CD4-positive, alpha-beta memory T cell (primary cell): ENCODE measurements at regions not wholly inside any gene's neighbourhood (a gene's known extent, or its start where the extent isn't known, plus 50 kb on each side); places are given as distances from the start of the nearest gene placed in this dataset.

Source experiments
- CTCF ChIA-PET: fragments of 350-600 bp; sonication (Branson Sonifier 250); formaldehyde crosslinking; loops from one replicate; lab custom pipeline; 2021; ENCODE audit warnings: inconsistent platforms; ENCODE audit not compliant: partially characterized antibody; lab: Charles Lee
- POLR2A ChIA-PET: fragments of 350-600 bp; sonication (Branson Sonifier 250); formaldehyde crosslinking; loops from one replicate; lab custom pipeline; 2021; ENCODE audit not compliant: partially characterized antibody; lab: Charles Lee
- DNase-seq, 5 donors: peaks; one replicate each; pipeline versions ENCODE4 v3.0.0 to v3.0.0-alpha.2; 2020 to 2022; ENCODE audit warnings: mixed read lengths in 1 of 5
- H3K27ac ChIP-seq: one replicate; pipeline ENCODE4 v1.7.0; 2013; ENCODE audit warnings: low read depth, low read length
- H3K27me3 ChIP-seq: 2 replicates; pipeline ENCODE4 v1.7.0; 2013; ENCODE audit warnings: mild to moderate bottlenecking, low read length, moderate library complexity; ENCODE audit not compliant: insufficient read depth
- H3K36me3 ChIP-seq: 2 replicates; pipeline ENCODE4 v1.7.0; 2013; ENCODE audit warnings: mild to moderate bottlenecking, low read length, moderate library complexity; ENCODE audit not compliant: insufficient read depth
- H3K4me1 ChIP-seq: 2 replicates; pipeline ENCODE4 v1.7.0; 2013; ENCODE audit warnings: mild to moderate bottlenecking, low read length, moderate library complexity; ENCODE audit not compliant: insufficient read depth
- H3K4me3 ChIP-seq, 2 donors: one replicate each; pipeline ENCODE4 v1.7.0; 2013; ENCODE audit warnings: low read length in 2 of 2, mild to moderate bottlenecking in 1 of 2
- H3K9me3 ChIP-seq, 2 donors: one replicate each; pipeline ENCODE4 v1.7.0; 2013; ENCODE audit warnings: low read length in 2 of 2, control low read depth in 1 of 2; ENCODE audit not compliant: control insufficient read depth in 1 of 2
- H3K27ac Mint-ChIP-seq, 7 donors: one replicate each; pipeline ENCODE4 v1.8.0; 2020 to 2021; ENCODE audit warnings: mixed read lengths in 7 of 7, mild to moderate bottlenecking in 6 of 7, inconsistent platforms in 3 of 7, moderate library complexity in 3 of 7
- H3K27me3 Mint-ChIP-seq, 2 donors: one replicate each; pipeline ENCODE4 v1.8.0; 2020 to 2021; ENCODE audit warnings: mixed read lengths in 2 of 2
- H3K36me3 Mint-ChIP-seq, 2 donors: one replicate each; pipeline ENCODE4 v1.8.0; 2020 to 2021; ENCODE audit warnings: mixed read lengths in 2 of 2, inconsistent platforms in 1 of 2, mild to moderate bottlenecking in 1 of 2
- H3K4me1 Mint-ChIP-seq, 4 donors: one replicate each; pipeline ENCODE4 v1.8.0; 2020 to 2021; ENCODE audit warnings: mixed read lengths in 4 of 4, mild to moderate bottlenecking in 1 of 4
- H3K4me3 Mint-ChIP-seq, 8 donors: one replicate each; pipeline ENCODE4 v1.8.0; 2020 to 2021; ENCODE audit warnings: mixed read lengths in 8 of 8, mild to moderate bottlenecking in 7 of 8, moderate library complexity in 6 of 8, inconsistent platforms in 3 of 8
- H3K9me3 Mint-ChIP-seq, 8 donors: one replicate each; pipeline ENCODE4 v1.8.0; 2020 to 2021; ENCODE audit warnings: mixed read lengths in 8 of 8, mild to moderate bottlenecking in 5 of 8, inconsistent platforms in 3 of 8, moderate library complexity in 1 of 8
- intact Hi-C: fragments of 100-400 bp; cut with micrococcal nuclease; formaldehyde crosslinking; loops from one replicate; pipeline ENCODE4 v1.15.1; 2023

DNA sequence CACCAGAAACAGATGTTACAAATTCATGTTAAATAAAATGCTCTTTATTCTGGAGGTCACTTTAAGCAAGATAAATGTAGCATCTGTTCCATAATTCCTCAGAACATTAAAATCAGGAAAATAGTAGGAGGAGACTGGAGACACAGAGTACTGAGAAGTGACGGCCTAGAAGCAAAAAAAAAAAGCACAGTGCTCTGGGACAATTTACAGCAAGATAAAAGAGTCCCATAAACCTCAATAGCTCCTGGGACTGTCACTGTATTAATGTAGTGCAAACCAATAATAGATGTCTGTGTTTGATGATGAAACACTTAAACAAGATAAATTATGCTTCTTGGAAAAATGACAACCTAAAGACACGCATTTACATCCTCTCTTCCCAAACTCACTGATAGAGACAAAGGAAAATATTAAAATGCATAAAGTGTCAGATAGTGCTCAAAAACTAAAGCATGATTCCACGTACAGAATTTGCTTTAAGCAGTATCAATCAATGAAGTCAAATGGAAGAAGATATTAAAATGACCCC lies 338.8 kb upstream of the REG3G start:
- Histone ChIP-seq H3K27ac (no peak overlapping the region), H3K4me1 (no peaks in the 10 kb centered on the region), H3K27me3 (no peaks in the 10 kb centered on the region), H3K4me3 (no peak overlapping the region), H3K9me3 (no peaks in the 10 kb centered on the region), H3K36me3 (no peaks in the 10 kb centered on the region)
- peaks cover 0 to 36% (median 21%) of the 10 kb centered on the region in 8 donors for H3K9me3 Mint-ChIP-seq
- H3K36me3 Mint-ChIP-seq: no peaks in the 10 kb centered on the region
- no peaks in the 10 kb centered on the region for H3K27me3 Mint-ChIP-seq
- POLR2A ChIA-PET: no interaction called here
- H3K4me3 Mint-ChIP-seq: no peak overlapping the region
- CTCF ChIA-PET: no interaction called here
- H3K27ac Mint-ChIP-seq: no peak overlapping the region
- no peaks in the 10 kb centered on the region for H3K4me1 Mint-ChIP-seq
- intact Hi-C loops: no loop called here
- no peak for DNase-seq

GRCh38 chr2:78699696-78700095 lies 325.8 kb upstream of the REG3G start:
- DNase-seq: no peak
- no peak overlapping the region for H3K4me3 Mint-ChIP-seq
- H3K36me3 ChIP-seq: no peaks in the 10 kb centered on the region
- H3K27me3 Mint-ChIP-seq: no peaks in the 10 kb centered on the region
- H3K4me1 Mint-ChIP-seq: no peaks in the 10 kb centered on the region
- no peaks in the 10 kb centered on the region for H3K9me3 ChIP-seq
- CTCF ChIA-PET: no interaction called here
- peaks cover 0 to 22% (median 13%) of the 10 kb centered on the region in 8 donors for H3K9me3 Mint-ChIP-seq
- no peak overlapping the region for H3K27ac ChIP-seq
- H3K27me3 ChIP-seq: no peaks in the 10 kb centered on the region
- no peak overlapping the region for H3K27ac Mint-ChIP-seq
- intact Hi-C loops: no loop called here
- peaks cover 0 to 3% of the 10 kb centered on the region in 2 donors for H3K36me3 Mint-ChIP-seq
- POLR2A ChIA-PET: no interaction called here
- H3K4me1 ChIP-seq: no peaks in the 10 kb centered on the region
- H3K4me3 ChIP-seq: no peak overlapping the region

GRCh38 chr2:78701546-78701945 lies 324.0 kb upstream of the REG3G start:
- DNase-seq: no peak
- no peaks in the 10 kb centered on the region for H3K36me3 ChIP-seq
- no peak overlapping the region for H3K27ac ChIP-seq
- Mint-ChIP-seq H3K4me3 (no peak overlapping the region), H3K9me3 (peaks cover 0 to 25% (median 13%) of the 10 kb centered on the region in 8 donors), H3K4me1 (no peaks in the 10 kb centered on the region), H3K27ac (no peak overlapping the region), H3K36me3 (peaks cover 0 to 3% of the 10 kb centered on the region in 2 donors), H3K27me3 (no peaks in the 10 kb centered on the region)
- ChIA-PET CTCF (no interaction called here), POLR2A (no interaction called here)
- H3K27me3 ChIP-seq: no peaks in the 10 kb centered on the region
- intact Hi-C loops: no loop called here
- H3K9me3 ChIP-seq: no peaks in the 10 kb centered on the region
- H3K4me3 ChIP-seq: no peak overlapping the region
- no peaks in the 10 kb centered on the region for H3K4me1 ChIP-seq

DNA sequence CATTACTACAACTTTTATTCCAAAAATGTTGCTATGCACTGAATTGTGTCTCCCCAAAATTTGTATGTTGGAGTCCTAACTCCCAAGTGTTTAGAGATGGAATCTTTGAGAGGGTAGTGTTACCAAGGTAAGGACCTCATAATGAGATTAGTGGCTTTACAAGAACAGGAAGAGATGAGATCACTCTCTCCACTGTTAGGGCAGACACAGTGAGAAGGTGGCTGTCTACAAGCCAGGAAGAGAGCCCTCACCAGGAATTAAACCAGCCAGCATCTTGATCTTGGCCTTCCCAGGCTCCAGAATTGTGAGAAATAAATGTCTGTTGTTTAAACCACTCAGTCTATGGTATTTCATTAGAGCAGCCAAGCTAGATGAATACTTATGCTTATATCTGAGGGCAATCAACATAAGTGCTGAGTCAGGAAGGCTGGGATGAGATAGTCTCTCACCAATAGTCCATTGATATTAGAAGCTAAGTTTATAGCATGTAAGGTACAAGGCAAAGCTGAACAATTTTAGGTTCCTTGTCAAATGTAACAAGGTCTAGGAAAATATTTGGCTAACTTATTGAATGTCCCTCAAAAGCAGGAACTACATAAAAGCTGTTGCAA lies 317.6 kb upstream of the REG3G start:
- Histone ChIP-seq H3K36me3 (no peaks in the 10 kb centered on the region), H3K4me3 (no peak overlapping the region), H3K4me1 (no peaks in the 10 kb centered on the region), H3K9me3 (no peaks in the 10 kb centered on the region), H3K27me3 (no peaks in the 10 kb centered on the region), H3K27ac (no peak overlapping the region)
- intact Hi-C loops: no loop called here
- Mint-ChIP-seq H3K4me3 (no peak overlapping the region), H3K9me3 (peaks cover 2 to 14% (median 7%) of the 10 kb centered on the region in 8 donors), H3K27ac (no peak overlapping the region), H3K27me3 (no peaks in the 10 kb centered on the region), H3K4me1 (no peaks in the 10 kb centered on the region), H3K36me3 (no peaks in the 10 kb centered on the region)
- DNase-seq: no peak
- CTCF ChIA-PET: no interaction called here
- POLR2A ChIA-PET: no interaction called here

DNA sequence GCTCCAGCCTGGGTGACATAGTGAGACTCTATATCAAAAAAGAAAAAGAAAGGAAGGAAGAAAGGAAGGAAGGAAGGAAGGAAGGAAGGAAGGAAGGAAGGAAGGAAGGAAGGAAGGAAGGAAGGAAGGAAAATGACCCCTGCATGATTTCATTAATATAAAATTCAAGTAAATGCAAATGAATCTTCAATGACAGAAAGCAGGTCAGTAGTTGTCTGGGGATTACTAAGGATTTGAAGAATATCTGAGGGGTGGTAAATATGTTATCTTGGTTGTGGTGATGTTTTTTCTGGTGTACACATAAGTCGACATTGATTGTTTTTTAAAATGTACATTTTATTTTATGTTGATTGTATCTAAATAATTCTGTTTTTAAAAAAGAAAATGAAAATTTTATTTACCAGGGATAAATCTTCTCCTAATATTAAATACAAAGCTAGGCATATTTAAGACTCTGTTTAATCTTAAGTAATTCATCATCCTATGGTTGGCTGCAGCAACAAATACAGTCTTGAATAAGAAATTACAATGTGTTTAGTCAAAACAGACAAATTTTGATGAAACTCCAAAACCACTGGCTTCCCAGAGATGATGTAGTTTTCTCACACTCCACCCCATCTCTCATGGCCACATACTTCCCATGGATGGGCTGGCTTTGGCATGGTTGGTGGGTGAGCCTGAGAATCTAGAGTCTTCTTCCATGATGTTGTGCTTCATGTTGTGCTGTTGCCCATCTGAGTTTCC lies 314.7 kb upstream of the REG3G start:
- Mint-ChIP-seq H3K27ac (no peak overlapping the region), H3K36me3 (no peaks in the 10 kb centered on the region), H3K4me3 (no peak overlapping the region), H3K9me3 (peaks cover 2 to 20% (median 9%) of the 10 kb centered on the region in 8 donors), H3K27me3 (no peaks in the 10 kb centered on the region), H3K4me1 (no peaks in the 10 kb centered on the region)
- Histone ChIP-seq H3K27ac (no peak overlapping the region), H3K9me3 (no peaks in the 10 kb centered on the region), H3K36me3 (no peaks in the 10 kb centered on the region), H3K4me3 (no peak overlapping the region), H3K4me1 (no peaks in the 10 kb centered on the region), H3K27me3 (no peaks in the 10 kb centered on the region)
- intact Hi-C loops: no loop called here
- POLR2A ChIA-PET: no interaction called here
- DNase-seq: no peak
- CTCF ChIA-PET: no interaction called here

GRCh38 chr2:78715293-78715692 lies 310.2 kb upstream of the REG3G start:
- Histone ChIP-seq H3K27me3 (no peaks in the 10 kb centered on the region), H3K36me3 (no peaks in the 10 kb centered on the region), H3K9me3 (no peaks in the 10 kb centered on the region), H3K27ac (no peak overlapping the region), H3K4me1 (no peaks in the 10 kb centered on the region), H3K4me3 (no peak overlapping the region)
- no peaks in the 10 kb centered on the region for H3K27me3 Mint-ChIP-seq
- intact Hi-C loops: no loop called here
- H3K4me1 Mint-ChIP-seq: no peaks in the 10 kb centered on the region
- no peaks in the 10 kb centered on the region for H3K36me3 Mint-ChIP-seq
- no peak for DNase-seq
- ChIA-PET CTCF (no interaction called here), POLR2A (no interaction called here)
- H3K4me3 Mint-ChIP-seq: no peak overlapping the region
- H3K9me3 Mint-ChIP-seq: peaks cover 3 to 19% (median 10%) of the 10 kb centered on the region in 8 donors
- H3K27ac Mint-ChIP-seq: no peak overlapping the region

GRCh38 chr2:78718024-78718423 lies 307.5 kb upstream of the REG3G start:
- H3K4me1 Mint-ChIP-seq: no peaks in the 10 kb centered on the region
- Histone ChIP-seq H3K9me3 (no peaks in the 10 kb centered on the region), H3K27me3 (no peaks in the 10 kb centered on the region), H3K27ac (no peak overlapping the region), H3K4me1 (no peaks in the 10 kb centered on the region), H3K36me3 (no peaks in the 10 kb centered on the region), H3K4me3 (no peak overlapping the region)
- DNase-seq: no peak
- H3K4me3 Mint-ChIP-seq: no peak overlapping the region
- no peak overlapping the region for H3K27ac Mint-ChIP-seq
- H3K9me3 Mint-ChIP-seq: peaks cover 0 to 19% (median 10%) of the 10 kb centered on the region in 8 donors
- no peaks in the 10 kb centered on the region for H3K36me3 Mint-ChIP-seq
- POLR2A ChIA-PET: no interaction called here
- intact Hi-C loops: no loop called here
- no peaks in the 10 kb centered on the region for H3K27me3 Mint-ChIP-seq
- CTCF ChIA-PET: no interaction called here
